Astrocyte of the spinal cord (primary cell): ENCODE measurements at regions not wholly inside any gene's neighbourhood (a gene's known extent, or its start where the extent isn't known, plus 50 kb on each side); places are given as distances from the start of the nearest gene placed in this dataset.

Experiments used
- DNase-seq: peaks from one replicate; pipeline ENCODE4 v3.0.0; 2011; ENCODE audit warnings: low read depth, low spot score
- H3K4me3 ChIP-seq: 2 replicates; pipeline ENCODE4 v1.5.1; 2011; ENCODE audit warnings: low read depth, mild to moderate bottlenecking, low read length, moderate library complexity
- CTCF ChIP-seq: IDR thresholded peaks from 2 replicates; pipeline ENCODE4 v1.5.1; 2012; ENCODE audit warnings: low read depth, mild to moderate bottlenecking, low read length, inconsistent platforms
- in situ Hi-C: cut with HindIII; loops from 2 replicates; pipeline ENCODE4 v1.10.0; 2017; ENCODE audit warnings: low sequenced_read_pairs

DNA sequence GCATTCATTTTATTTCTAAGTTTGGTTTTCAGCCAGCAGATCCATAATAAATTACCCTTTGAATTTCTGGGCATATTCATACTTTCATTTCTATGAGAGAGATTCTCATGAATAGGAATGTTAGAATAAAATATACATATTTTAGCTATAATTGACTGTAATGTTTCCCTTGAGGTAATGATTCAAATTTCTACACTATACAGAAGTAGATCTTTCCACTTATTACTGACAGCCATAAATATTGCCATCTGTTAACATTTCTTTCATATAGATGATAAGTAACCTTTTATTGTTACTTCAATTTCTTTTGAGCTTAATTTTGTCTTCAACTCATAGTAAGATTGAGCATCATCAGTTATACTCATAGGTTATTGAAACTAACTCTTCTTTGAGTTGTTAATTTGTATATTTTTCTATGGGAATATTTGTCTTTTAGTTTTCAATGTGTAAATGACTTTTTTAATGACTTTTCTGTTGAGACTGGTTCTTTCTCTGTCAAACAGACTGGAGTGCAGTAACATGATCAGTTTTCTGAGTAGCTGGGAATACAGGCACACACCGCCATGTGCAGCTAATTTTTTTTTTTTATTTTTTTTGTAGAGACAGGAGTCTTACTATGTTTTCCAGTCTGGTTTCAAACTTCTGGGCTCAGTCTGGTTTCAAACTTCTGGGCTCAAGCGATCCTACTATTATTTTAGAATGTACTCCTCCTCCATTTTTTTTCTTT is 991.6 kb downstream of the SLC6A15 start:
- in situ Hi-C loops: no loop called here
- H3K4me3 ChIP-seq: no peak overlapping the region
- TF ChIP-seq CTCF: no peak
- no peak for DNase-seq

DNA sequence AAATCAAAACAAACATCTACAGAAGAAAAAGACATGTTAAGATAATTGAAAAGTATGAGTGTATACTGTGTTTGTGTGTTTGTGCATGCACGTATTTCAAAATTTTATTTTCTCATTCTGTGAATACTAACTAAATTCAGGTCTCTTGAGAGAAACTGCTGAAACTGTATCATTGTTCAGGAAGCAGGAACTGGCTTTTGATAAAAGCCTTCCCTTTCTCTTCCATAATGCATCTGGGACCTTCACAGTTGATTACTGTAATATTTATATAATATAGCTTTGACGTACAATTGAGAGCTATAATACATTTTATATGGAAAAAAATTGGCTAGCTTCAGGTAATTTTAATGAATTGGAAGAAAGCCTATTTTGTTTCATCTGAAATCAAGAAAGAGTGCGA is 993.5 kb downstream of the SLC6A15 start:
- TF ChIP-seq CTCF: no peak
- H3K4me3 ChIP-seq: no peak overlapping the region
- no peak for DNase-seq
- in situ Hi-C loops: no loop called here

GRCh38 chr12:83904175-83904574 is 1008.4 kb downstream of the SLC6A15 start:
- no peak for TF ChIP-seq CTCF

GRCh38 chr12:83896416-83896815 is 1016.2 kb downstream of the SLC6A15 start:
- TF ChIP-seq CTCF: no peak
- DNase-seq: no peak
- no peak overlapping the region for H3K4me3 ChIP-seq
- in situ Hi-C loops: no loop called here

More at GRCh38 chr12:83904175-83904574, 1008.4 kb downstream of the SLC6A15 start:
- DNase-seq: no peak
- in situ Hi-C loops: no loop called here
- no peak overlapping the region for H3K4me3 ChIP-seq

- in situ Hi-C loops: no loop called here
- DNase-seq: no peak
- no peak overlapping the region for H3K4me3 ChIP-seq
- no peak for TF ChIP-seq CTCF
These were observed 1019.5 kb downstream of the SLC6A15 start for GRCh38 chr12:83893101-83893500.

DNA sequence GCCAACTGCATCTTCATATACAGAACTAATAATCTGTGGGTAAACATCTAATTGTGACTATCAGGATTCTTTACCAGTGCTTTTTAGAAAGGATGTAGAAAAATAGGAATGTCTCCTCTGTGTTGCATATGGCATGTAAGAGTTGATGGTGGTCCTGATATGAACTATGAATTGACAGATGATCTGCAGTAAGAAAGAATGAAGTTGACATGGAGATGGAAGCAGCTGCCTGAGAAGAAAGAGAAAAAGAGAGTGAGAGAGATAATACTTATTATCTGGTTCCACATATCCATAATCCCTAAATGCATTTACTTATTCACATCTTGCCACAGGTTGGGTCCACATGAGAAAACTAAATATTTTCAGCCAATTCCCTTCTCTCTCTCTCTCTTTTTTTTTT is 1022.9 kb downstream of the SLC6A15 start:
- no peak for TF ChIP-seq CTCF
- no peak for DNase-seq
- no peak overlapping the region for H3K4me3 ChIP-seq
- in situ Hi-C loops: no loop called here
